ENCODE measurements at regions not wholly inside any gene's neighbourhood (a gene's known extent, or its start where the extent isn't known, plus 50 kb on each side); places are given as distances from the start of the nearest gene placed in this dataset.

- TF ChIP-seq ZNF592 (IDR thresholded peaks at IDR 0.05) = no peak
- TF ChIP-seq MTA3 (IDR thresholded peaks at IDR 0.05; ENCODE audit: borderline replicate concordance) = no peak
- TF ChIP-seq ZNF518B (CRISPR knock-in tag; IDR thresholded peaks at IDR 0.05) = no peak
Measured at GRCh38 chr4:106864231-106864630, 171.9 kb downstream of the DKK2 start (continued).
